ENCODE measurements at regions not wholly inside any gene's neighbourhood (a gene's known extent, or its start where the extent isn't known, plus 50 kb on each side); places are given as distances from the start of the nearest gene placed in this dataset.

GRCh38 chr10:36023939-36024338, 381.8 kb upstream of the FZD8 start:
- Histone ChIP-seq H3K9me2 (ENCODE audit: insufficient read depth) (no peaks in the 10 kb centered on the region), H4K20me1 (ENCODE audit: insufficient read depth) (no peaks in the 10 kb centered on the region), H3K9ac (ENCODE audit: low read length) (no peak overlapping the region), H3K4me3 (replicated peaks in 1 of 2; ENCODE audit: low read depth in 1 of 2, low read length in 2 of 2) (no peak overlapping the region), H3K4me1 (ENCODE audit: control insufficient read depth in 1 of 2, insufficient read depth in 2 of 2, low read length in 2 of 2) (no peaks in the 10 kb centered on the region), H3K27ac (ENCODE audit: low read depth, low read length) (no peak overlapping the region), H2AFZ (ENCODE audit: low read depth, low read length, poor library complexity, severe bottlenecking) (no peak overlapping the region), H3K27me3 (ENCODE audit: insufficient read depth, low read length) (no peaks in the 10 kb centered on the region), H3K4me2 (ENCODE audit: low read length) (no peak overlapping the region), H3K9me3 (ENCODE audit: control insufficient read depth in 1 of 2, insufficient read depth in 1 of 2, low read depth in 1 of 2, low read length in 2 of 2) (peaks cover 3 to 24% of the 10 kb centered on the region in 2 experiments; a peak in 2 of 4 replicates), H3K79me2 (ENCODE audit: insufficient read depth, low read length) (no peaks in the 10 kb centered on the region), H3K36me3 (ENCODE audit: control insufficient read depth in 1 of 2, insufficient read depth in 2 of 2, low read length in 2 of 2) (no peaks in the 10 kb centered on the region)
- POLR2A ChIA-PET, result no interaction called here
- RAD21 ChIA-PET (ENCODE audit: low non-redundant PET in 1 of 2, low total read pairs in 2 of 2, uncharacterized antibody in 2 of 2, unreplicated experiment in 2 of 2), result no interaction called here
- BruUV-seq (replicated peaks), result no TSS peak
- TF ChIP-seq SRF (IDR thresholded peaks at IDR 0.05; ENCODE audit: low read depth) (no peak), ZFX (IDR thresholded peaks at IDR 0.05) (no peak), CBX3 (IDR thresholded peaks at IDR 0.05; ENCODE audit: low read depth) (no peak), TCF7L2 (IDR thresholded peaks at IDR 0.05; ENCODE audit: borderline replicate concordance, extremely low read depth, insufficient read depth, insufficient read length) (no peak), SIN3A (IDR thresholded peaks at IDR 0.05; ENCODE audit: low read depth) (no peak), EGR1 (IDR thresholded peaks at IDR 0.05; ENCODE audit: low read depth) (no peak), REST (IDR thresholded peaks at IDR 0.05; ENCODE audit: low read depth) (no peak), CEBPB (IDR thresholded peaks at IDR 0.05; ENCODE audit: low read depth) (no peak), RAD21 (IDR thresholded peaks at IDR 0.05; ENCODE audit: low read depth) (no peak), MAX (IDR thresholded peaks at IDR 0.05) (no peak), POLR2AphosphoS5 (IDR thresholded peaks at IDR 0.05; ENCODE audit: low read depth, low read length) (no peak), ELF1 (IDR thresholded peaks at IDR 0.05; ENCODE audit: borderline replicate concordance, low read depth) (no peak), FOSL1 (IDR thresholded peaks at IDR 0.05; ENCODE audit: low read depth) (no peak), ATF3 (IDR thresholded peaks at IDR 0.05) (no peak), JUND (IDR thresholded peaks at IDR 0.05) (no peak), YY1 (IDR thresholded peaks at IDR 0.05; ENCODE audit: extremely low read depth, insufficient replicate concordance, low read depth, low read length) (no peak), POLR2A (IDR thresholded peaks at IDR 0.05; ENCODE audit: borderline replicate concordance, extremely low read depth, insufficient read depth, insufficient read length) (no peak), EZH2phosphoT487 (IDR thresholded peaks at IDR 0.05; ENCODE audit: borderline replicate concordance) (no peak), ZNF274 (IDR thresholded peaks at IDR 0.05; ENCODE audit: low read depth, low read length) (no peak), CTCF (IDR thresholded peaks at IDR 0.05 in 2 of 3, conservative IDR thresholded peaks at IDR 0.05 in 1 of 3; ENCODE audit: borderline replicate concordance in 1 of 3, insufficient read depth in 1 of 3, low read depth in 2 of 3, low read length in 2 of 3) (no peak)
- CTCF ChIA-PET, result no interaction called here
- intact Hi-C loops (cut with micrococcal nuclease), result no loop called here
- DNase-seq (ENCODE audit: low read depth, low spot score), result no peak
- ATAC-seq, result no peak
